Ovary (tissue), 3 donors: ENCODE measurements at regions not wholly inside any gene's neighbourhood (a gene's known extent, or its start where the extent isn't known, plus 50 kb on each side); places are given as distances from the start of the nearest gene placed in this dataset.

Experiments
- CTCF ChIP-seq, 3 donors: fragments of 450-650 bp in 2 of 3; fragments of 200-600 bp in 1 of 3; IDR thresholded peaks; one replicate each; pipeline versions ENCODE4 v1.5.1 to v1.8.0; 2016 to 2022; ENCODE audit warnings: antibody characterized with exemption in 3 of 3, mild to moderate bottlenecking in 1 of 3
- EP300 ChIP-seq: sonication (generic); formaldehyde crosslinking; IDR thresholded peaks from one replicate; pipeline ENCODE4 v1.6.1; 2017; ENCODE audit warnings: antibody characterized with exemption
- POLR2A ChIP-seq: fragments of 450-650 bp; IDR thresholded peaks from one replicate; pipeline ENCODE4 v1.6.1; 2017; ENCODE audit warnings: antibody characterized with exemption, mild to moderate bottlenecking, moderate library complexity
- donor health status: DM: no; HTN: no; CAD: no.

- TF ChIP-seq POLR2A (no peak), CTCF (IDR thresholded peaks at IDR 0.05) (no peak), EP300 (no peak)
Observed at GRCh38 chr2:172242961-172243360, 140.3 kb upstream of the DLX2 start.
